NB4 (cell line): ENCODE measurements at regions not wholly inside any gene's neighbourhood (a gene's known extent, or its start where the extent isn't known, plus 50 kb on each side); places are given as distances from the start of the nearest gene placed in this dataset.
"Not testable (repeated sequence)": the region's sequence is repeated elsewhere in the genome, so short reads cannot be mapped to it uniquely, and the experiment has no call there.

ENCODE experiments used
- DNase-seq: peaks from one replicate; pipeline ENCODE4 v3.0.0; 2010; ENCODE audit warnings: low read depth
- H3K4me3 ChIP-seq: one replicate; pipeline ENCODE4 v1.5.1; 2011; ENCODE audit warnings: mild to moderate bottlenecking, low read depth, low read length, moderate library complexity
- MYC ChIP-seq: IDR thresholded peaks from 2 replicates; pipeline ENCODE4 v1.6.1; 2011; ENCODE audit warnings: low read depth, low read length
- POLR2A ChIP-seq: IDR thresholded peaks from 2 replicates; pipeline ENCODE4 v1.6.1; 2011; ENCODE audit warnings: mild to moderate bottlenecking; ENCODE audit not compliant: insufficient read length; ENCODE audit errors: extremely low read depth
- TF ChIP-seq, protein P1 (sequence below): IDR thresholded peaks from 2 replicates; pipeline ENCODE4 v1.6.1; 2011; ENCODE audit warnings: low read depth, low read length
- TF ChIP-seq, protein P2 (sequence below): IDR thresholded peaks from one replicate; pipeline ENCODE4 v1.5.1; 2012; ENCODE audit warnings: low read depth, low read length

DNA sequence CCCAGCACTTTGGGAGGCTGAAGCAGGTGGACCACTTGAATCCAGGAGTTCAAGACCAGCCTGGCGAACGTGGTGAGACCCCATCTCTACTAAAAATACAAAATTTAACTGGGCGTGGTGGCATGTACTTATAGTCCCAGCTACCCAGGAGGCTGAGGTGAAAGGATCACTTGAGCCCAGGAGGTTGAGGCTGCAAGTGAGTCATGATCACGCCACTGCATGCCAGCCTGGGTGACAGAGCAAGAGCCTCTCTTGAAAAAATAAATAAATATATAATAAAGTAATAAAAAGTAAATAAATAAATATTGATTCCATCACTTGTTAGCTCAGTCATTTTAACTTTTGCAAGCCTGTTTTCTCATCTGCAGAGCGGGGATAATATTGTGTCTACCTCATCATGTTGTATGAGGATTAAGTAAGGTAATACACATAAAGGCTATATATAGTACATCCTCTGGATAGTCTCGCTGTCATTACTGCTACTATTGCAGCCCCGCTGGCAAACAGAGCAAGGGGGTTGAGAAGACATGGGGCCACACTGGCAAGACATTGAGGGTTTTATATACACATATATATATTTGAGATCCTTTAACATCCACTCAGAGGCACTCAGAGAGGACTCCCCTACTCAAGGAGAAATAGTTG is 210.9 kb downstream of the C9orf152 start:
- DNase-seq, result no peak
- TF ChIP-seq, protein P1, sequence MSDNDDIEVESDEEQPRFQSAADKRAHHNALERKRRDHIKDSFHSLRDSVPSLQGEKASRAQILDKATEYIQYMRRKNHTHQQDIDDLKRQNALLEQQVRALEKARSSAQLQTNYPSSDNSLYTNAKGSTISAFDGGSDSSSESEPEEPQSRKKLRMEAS, result no peak
- TF ChIP-seq MYC (no peak), POLR2A (no peak)
- TF ChIP-seq, protein P2, sequence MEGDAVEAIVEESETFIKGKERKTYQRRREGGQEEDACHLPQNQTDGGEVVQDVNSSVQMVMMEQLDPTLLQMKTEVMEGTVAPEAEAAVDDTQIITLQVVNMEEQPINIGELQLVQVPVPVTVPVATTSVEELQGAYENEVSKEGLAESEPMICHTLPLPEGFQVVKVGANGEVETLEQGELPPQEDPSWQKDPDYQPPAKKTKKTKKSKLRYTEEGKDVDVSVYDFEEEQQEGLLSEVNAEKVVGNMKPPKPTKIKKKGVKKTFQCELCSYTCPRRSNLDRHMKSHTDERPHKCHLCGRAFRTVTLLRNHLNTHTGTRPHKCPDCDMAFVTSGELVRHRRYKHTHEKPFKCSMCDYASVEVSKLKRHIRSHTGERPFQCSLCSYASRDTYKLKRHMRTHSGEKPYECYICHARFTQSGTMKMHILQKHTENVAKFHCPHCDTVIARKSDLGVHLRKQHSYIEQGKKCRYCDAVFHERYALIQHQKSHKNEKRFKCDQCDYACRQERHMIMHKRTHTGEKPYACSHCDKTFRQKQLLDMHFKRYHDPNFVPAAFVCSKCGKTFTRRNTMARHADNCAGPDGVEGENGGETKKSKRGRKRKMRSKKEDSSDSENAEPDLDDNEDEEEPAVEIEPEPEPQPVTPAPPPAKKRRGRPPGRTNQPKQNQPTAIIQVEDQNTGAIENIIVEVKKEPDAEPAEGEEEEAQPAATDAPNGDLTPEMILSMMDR, result no peak

DNA sequence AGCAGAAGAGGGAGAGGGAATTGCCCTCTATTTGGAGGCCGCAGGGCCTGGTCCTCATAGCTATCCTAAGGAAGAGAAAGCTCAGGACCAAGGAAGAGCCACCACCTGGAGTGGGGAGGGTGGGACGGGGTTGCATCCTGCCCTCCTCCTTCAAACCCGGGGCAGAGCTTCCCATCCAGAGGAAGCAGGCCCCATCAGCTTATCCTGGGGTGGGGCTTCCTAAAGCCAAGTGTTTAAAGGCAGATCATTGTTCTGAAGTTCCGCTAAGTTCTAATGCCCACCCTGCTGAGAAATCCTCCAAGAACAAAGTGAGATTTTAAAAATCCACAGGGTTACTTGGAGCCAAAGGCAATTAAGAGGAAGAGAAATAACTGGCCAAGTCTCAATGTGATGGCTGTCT is 210.3 kb downstream of the C9orf152 start:
- no peak for TF ChIP-seq POLR2A
- TF ChIP-seq, protein P2, result no peak
- no peak for TF ChIP-seq MYC
- TF ChIP-seq, protein P1, result no peak
- H3K4me3 ChIP-seq, result no peak overlapping the region
- DNase-seq, result no peak

More for the DNA sequence above, 210.9 kb downstream of the C9orf152 start:
- H3K4me3 ChIP-seq, result no peak overlapping the region

DNA sequence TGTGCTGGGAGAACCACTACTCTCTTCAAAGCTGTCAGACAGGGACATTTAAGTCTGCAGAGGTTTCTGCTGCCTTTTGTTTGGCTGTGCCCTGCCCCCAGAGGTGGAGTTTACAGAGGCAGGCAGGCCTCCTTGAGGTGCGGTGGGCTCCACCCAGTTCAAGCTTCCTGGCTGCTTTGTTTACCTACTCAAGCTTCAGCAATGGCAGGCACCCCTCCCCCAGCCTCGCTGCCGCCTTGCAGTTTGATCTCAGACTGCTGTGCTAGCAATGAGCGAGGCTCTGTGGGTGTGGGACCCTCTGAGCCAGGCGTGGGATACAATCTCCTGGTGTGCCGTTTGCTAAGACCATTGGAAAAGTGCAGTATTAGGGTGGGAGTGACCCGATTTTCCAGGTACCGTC is 202.4 kb downstream of the C9orf152 start:
- not testable (repeated sequence) for H3K4me3 ChIP-seq, DNase-seq

DNA sequence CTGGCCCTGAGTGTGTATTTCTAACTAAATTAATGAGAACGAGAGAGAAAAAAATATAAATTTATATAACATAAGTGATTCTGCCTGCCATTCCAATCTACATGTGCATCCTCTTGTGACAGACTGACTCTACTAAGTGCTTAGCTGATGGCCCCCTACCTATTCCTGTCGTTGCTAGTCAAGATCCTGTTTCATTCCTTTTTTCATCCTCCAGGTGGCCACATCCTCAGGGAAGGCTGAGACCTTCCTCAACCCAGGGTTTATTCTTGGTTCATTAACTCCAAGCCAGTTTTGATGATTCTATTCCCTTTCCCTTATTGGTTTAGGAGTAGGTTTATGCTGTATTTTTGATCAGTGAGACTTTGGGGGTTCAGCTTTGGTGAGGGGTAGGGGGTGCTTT is 201.3 kb downstream of the C9orf152 start:
- DNase-seq, result no peak
- no peak overlapping the region for H3K4me3 ChIP-seq
- TF ChIP-seq, protein P2, result no peak
- no peak for TF ChIP-seq MYC
- no peak for TF ChIP-seq POLR2A
- TF ChIP-seq, protein P1, result no peak

DNA sequence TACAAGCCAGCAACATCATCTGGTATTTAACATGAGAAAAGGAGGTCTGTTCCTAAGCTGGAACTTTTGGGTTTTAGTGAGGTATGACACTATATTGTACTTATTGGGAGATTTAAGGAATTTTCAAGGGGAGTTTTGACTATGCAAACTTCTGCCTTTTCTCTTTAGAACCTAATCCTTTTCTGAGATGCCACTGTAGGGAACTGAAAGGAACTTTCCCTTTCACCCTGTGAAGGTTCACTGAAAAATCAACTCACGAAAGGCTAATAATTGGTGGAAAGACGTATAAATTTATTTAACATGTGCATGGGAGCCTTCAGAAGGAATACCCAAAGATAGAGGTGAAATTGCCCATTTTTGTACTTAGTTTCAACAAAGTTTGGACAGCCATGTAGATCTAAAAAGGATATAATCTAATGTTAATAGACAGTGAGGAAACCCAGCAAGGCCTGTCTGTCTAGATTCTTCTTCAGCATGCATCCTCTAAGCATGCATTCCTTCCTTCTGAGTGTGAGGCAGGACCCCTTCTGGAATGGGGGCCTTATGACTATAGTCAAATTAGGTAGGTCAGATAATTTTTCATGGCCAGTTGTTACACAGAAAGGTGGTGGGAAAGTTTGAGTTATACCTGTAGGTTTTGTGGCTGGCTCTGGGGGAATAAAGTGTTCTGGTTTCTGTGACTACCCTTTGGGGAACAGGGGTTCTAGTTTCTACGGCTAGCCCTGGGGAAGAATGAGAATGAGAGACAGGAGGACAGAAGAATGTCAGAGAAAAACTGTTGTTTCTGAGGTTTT is 200.3 kb downstream of the C9orf152 start:
- no peak for DNase-seq
- TF ChIP-seq, protein P1, result no peak
- TF ChIP-seq POLR2A (no peak), MYC (no peak)
- TF ChIP-seq, protein P2, result no peak
- H3K4me3 ChIP-seq, result no peak overlapping the region

DNA sequence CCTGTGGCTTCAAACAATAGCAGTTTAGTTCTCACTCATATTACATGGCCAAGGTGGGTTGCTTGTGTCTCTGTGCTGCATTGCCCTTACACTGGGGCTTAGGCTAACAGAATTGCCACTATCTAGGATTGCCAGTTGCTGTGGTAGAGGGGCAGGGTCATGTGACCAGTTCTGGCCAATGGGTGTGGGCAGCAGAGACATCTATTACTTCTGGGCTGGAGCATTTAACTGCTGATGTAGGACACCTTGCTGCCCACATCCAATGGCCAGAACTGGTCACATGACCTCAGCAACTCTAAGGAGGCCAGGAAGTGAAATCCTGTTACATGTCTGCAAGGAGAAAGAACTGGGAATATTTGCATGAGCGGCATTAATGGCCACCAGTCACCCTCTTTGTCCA is 199.3 kb downstream of the C9orf152 start:
- DNase-seq, result no peak
- no peak overlapping the region for H3K4me3 ChIP-seq
- TF ChIP-seq, protein P2, result no peak
- TF ChIP-seq POLR2A, result no peak
